Sigmoid colon (tissue), 6 donors: ENCODE measurements at regions not wholly inside any gene's neighbourhood (a gene's known extent, or its start where the extent isn't known, plus 50 kb on each side); places are given as distances from the start of the nearest gene placed in this dataset.

Experiments used
- DNase-seq: peaks from one replicate; pipeline ENCODE4 v3.0.0-alpha.2; 2019
- H3K27ac ChIP-seq, 4 donors: fragments of 200-600 bp; sonication (generic); one replicate each; pipeline ENCODE4 v1.5.1; 2016 to 2019; ENCODE audit warnings: mild to moderate bottlenecking in 1 of 4
- H3K27me3 ChIP-seq, 3 donors: fragments of 200-600 bp; sonication (generic); one replicate each; pipeline ENCODE4 v1.5.1; 2019; ENCODE audit warnings: mild to moderate bottlenecking in 1 of 3
- H3K36me3 ChIP-seq, 4 donors: fragments of 200-600 bp; sonication (generic); one replicate each; pipeline ENCODE4 v1.5.1; 2016 to 2019
- H3K4me1 ChIP-seq, 4 donors: fragments of 200-600 bp; sonication (generic); one replicate each; pipeline ENCODE4 v1.5.1; 2017 to 2019
- H3K4me3 ChIP-seq, 4 donors: fragments of 200-600 bp; sonication (generic); one replicate each; pipeline ENCODE4 v1.5.1; 2017 to 2019; ENCODE audit warnings: mild to moderate bottlenecking in 2 of 4, moderate library complexity in 1 of 4
- H3K9me3 ChIP-seq, 4 donors: fragments of 200-600 bp in 3 of 4; sonication (generic) in 3 of 4; one replicate each; pipeline versions ENCODE4 v1.5.1 to v1.6.1; 2013 to 2019
- CTCF ChIP-seq, 4 experiments: fragments of 450-650 bp in 3 of 4; fragments of 200-600 bp in 1 of 4; IDR thresholded peaks; one replicate each; pipeline ENCODE4 v1.5.1; 2016 to 2019; ENCODE audit warnings: antibody characterized with exemption in 4 of 4, mild to moderate bottlenecking in 3 of 4, moderate library complexity in 2 of 4
- EP300 ChIP-seq, 4 donors: sonication (generic); formaldehyde crosslinking; IDR thresholded peaks; one replicate each; pipeline ENCODE4 v1.6.1; 2017; ENCODE audit warnings: antibody characterized with exemption in 4 of 4
- POLR2A ChIP-seq, 2 donors: fragments of 450-650 bp; IDR thresholded peaks; one replicate each; pipeline ENCODE4 v1.6.1; 2016; ENCODE audit warnings: antibody characterized with exemption in 2 of 2, mild to moderate bottlenecking in 2 of 2, moderate library complexity in 2 of 2
- POLR2AphosphoS5 ChIP-seq, 4 donors: sonication (generic); formaldehyde crosslinking; IDR thresholded peaks; one replicate each; pipeline ENCODE4 v1.6.1; 2017; ENCODE audit warnings: antibody characterized with exemption in 4 of 4
- whole genome bisulfite sequencing, 2 donors: extraction: QIAGEN DNeasy Blood & Tissue Kit; methylation state at CpG; one replicate each; pipeline ENCODE4 v1.1.7; 2013; 5-methylcytosine and 5-hydroxymethylcytosine counted together
- intact Hi-C: fragments of 100-400 bp; cut with DNase I; formaldehyde crosslinking; loops from one replicate; pipeline ENCODE4 v1.15.1; 2023
- donor health status: healthy with polysubstance abuse.
- donor health status: healthy.

- DNase-seq: no peak
- Histone ChIP-seq H3K27ac (peak overlapping the region; percentile 67 to 81 (median 80)), H3K27me3 (no peaks in the 10 kb centered on the region), H3K4me3 (no peak overlapping the region), H3K4me1 (peaks cover 0 to 75% (median 42%) of the 10 kb centered on the region in 4 donors), H3K36me3 (no peaks in the 10 kb centered on the region), H3K9me3 (no peaks in the 10 kb centered on the region)
- intact Hi-C loops: no loop called here
- 77 to 80% methylated on average over 4 of the region's 4 CpGs for WGBS, 2 donors
- TF ChIP-seq POLR2A (IDR thresholded peaks at IDR 0.05) (no peak), CTCF (IDR thresholded peaks at IDR 0.05) (no peak), EP300 (IDR thresholded peaks at IDR 0.05) (no peak), POLR2AphosphoS5 (IDR thresholded peaks at IDR 0.05) (no peak)
Measured at GRCh38 chr12:80038062-80038560, 61.2 kb upstream of the OTOGL start.

GRCh38 chr12:80033448-80033847 lies 65.9 kb upstream of the OTOGL start:
- intact Hi-C loops: no loop called here
- Histone ChIP-seq H3K4me3 (no peak overlapping the region), H3K4me1 (peaks cover 0 to 59% (median 23%) of the 10 kb centered on the region in 4 donors), H3K27ac (peak overlapping the region; percentile 54 to 81 (median 72)), H3K9me3 (no peaks in the 10 kb centered on the region), H3K36me3 (no peaks in the 10 kb centered on the region), H3K27me3 (no peaks in the 10 kb centered on the region)
- WGBS, 2 donors: 66 to 73% methylated on average over 2 of the region's 2 CpGs
- no peak for DNase-seq
- peak in 2 of 4 donors; percentile 30 to 31 for TF ChIP-seq POLR2AphosphoS5 (IDR thresholded peaks at IDR 0.05)
- TF ChIP-seq CTCF (IDR thresholded peaks at IDR 0.05): no peak

- Histone ChIP-seq H3K4me3 (no peak overlapping the region), H3K36me3 (no peaks in the 10 kb centered on the region), H3K4me1 (peaks cover 0 to 59% (median 19%) of the 10 kb centered on the region in 4 donors), H3K9me3 (no peaks in the 10 kb centered on the region), H3K27me3 (no peaks in the 10 kb centered on the region), H3K27ac (peak overlapping the region; percentile 54 to 81 (median 72))
- intact Hi-C loops: no loop called here
- TF ChIP-seq CTCF (IDR thresholded peaks at IDR 0.05) (no peak), POLR2A (IDR thresholded peaks at IDR 0.05) (no peak), EP300 (IDR thresholded peaks at IDR 0.05) (no peak), POLR2AphosphoS5 (IDR thresholded peaks at IDR 0.05) (no peak)
- no peak for DNase-seq
- 69 to 74% methylated on average over 1 of the region's 1 CpG for WGBS, 2 donors
Measured at GRCh38 chr12:80032946-80033345, 66.4 kb upstream of the OTOGL start.

GRCh38 chr12:80031229-80031628 lies 68.1 kb upstream of the OTOGL start:
- H3K27me3 ChIP-seq: no peaks in the 10 kb centered on the region
- no peak overlapping the region for H3K4me3 ChIP-seq
- H3K9me3 ChIP-seq: no peaks in the 10 kb centered on the region
- no peaks in the 10 kb centered on the region for H3K36me3 ChIP-seq
- WGBS, 2 donors: 95 to 99% methylated on average over 1 of the region's 1 CpG
- H3K4me1 ChIP-seq: peaks cover 0 to 66% (median 19%) of the 10 kb centered on the region in 4 donors
- peak overlapping the region; percentile 54 to 81 (median 72) for H3K27ac ChIP-seq
- TF ChIP-seq EP300 (IDR thresholded peaks at IDR 0.05) (no peak), POLR2A (IDR thresholded peaks at IDR 0.05) (no peak), POLR2AphosphoS5 (IDR thresholded peaks at IDR 0.05) (no peak), CTCF (IDR thresholded peaks at IDR 0.05) (no peak)
- intact Hi-C loops: no loop called here
- DNase-seq: no peak

- Histone ChIP-seq H3K27ac (no peak overlapping the region), H3K27me3 (no peaks in the 10 kb centered on the region), H3K4me3 (no peak overlapping the region), H3K9me3 (no peaks in the 10 kb centered on the region), H3K4me1 (peaks cover 0 to 22% (median 3%) of the 10 kb centered on the region in 4 donors), H3K36me3 (no peaks in the 10 kb centered on the region)
- intact Hi-C loops: no loop called here
- no peak for TF ChIP-seq CTCF (IDR thresholded peaks at IDR 0.05)
- TF ChIP-seq EP300 (IDR thresholded peaks at IDR 0.05): no peak
- TF ChIP-seq POLR2A (IDR thresholded peaks at IDR 0.05): no peak
- no peak for TF ChIP-seq POLR2AphosphoS5 (IDR thresholded peaks at IDR 0.05)
- no peak for DNase-seq
Measured at GRCh38 chr12:80025638-80026037, 73.7 kb upstream of the OTOGL start.
